ENCODE measurements at regions not wholly inside any gene's neighbourhood (a gene's known extent, or its start where the extent isn't known, plus 50 kb on each side); places are given as distances from the start of the nearest gene placed in this dataset.

DNA sequence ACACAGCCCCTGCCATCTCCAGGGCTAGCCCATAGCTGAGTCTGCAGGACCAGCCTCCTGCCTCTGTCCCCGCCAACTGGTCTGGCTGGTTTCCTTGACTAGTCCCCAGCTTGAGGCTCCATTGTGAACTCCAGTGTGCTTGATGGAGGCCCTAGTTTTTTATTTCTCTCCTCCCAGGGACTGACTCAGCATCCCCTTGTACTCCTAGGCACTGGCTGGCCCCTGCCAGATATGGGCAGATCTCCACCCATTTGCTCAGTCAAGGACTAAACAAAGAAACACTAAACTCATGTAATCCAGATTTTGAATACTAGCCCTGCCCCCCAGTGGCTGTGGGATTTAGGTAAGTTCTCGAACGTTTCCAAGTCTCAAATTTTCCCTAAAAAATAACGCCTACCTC, 415.4 kb upstream of the RORA start:
- Histone ChIP-seq H3K4me2 (ENCODE audit: low read length) (no peak overlapping the region), H3K79me2 (ENCODE audit: insufficient read depth, low read length) (no peaks in the 10 kb centered on the region), H3K36me3 (ENCODE audit: insufficient read depth, low read length) (no peaks in the 10 kb centered on the region), H3K4me3 (ENCODE audit: low read depth, low read length, poor library complexity, severe bottlenecking) (no peak overlapping the region), H3K9me2 (ENCODE audit: low read depth, low read length) (no peaks in the 10 kb centered on the region), H3K9ac (ENCODE audit: low read length) (no peak overlapping the region), H4K20me1 (ENCODE audit: insufficient read depth, low read length) (no peaks in the 10 kb centered on the region), H3K27ac (ENCODE audit: low read depth, low read length, poor library complexity, severe bottlenecking) (no peak overlapping the region), H3F3A (ENCODE audit: insufficient read depth, low read length) (no peaks in the 10 kb centered on the region), H3K9me3 (ENCODE audit: low read length) (no peaks in the 10 kb centered on the region), H2AFZ (ENCODE audit: low read length) (no peak overlapping the region), H3K4me1 (ENCODE audit: insufficient read depth, low read length, severe bottlenecking) (no peaks in the 10 kb centered on the region), H3K27me3 (ENCODE audit: insufficient read depth, low read length) (no peaks in the 10 kb centered on the region)
- TF ChIP-seq EZH2 (IDR thresholded peaks at IDR 0.05; ENCODE audit: borderline replicate concordance, low read length) (no peak), CTCF (IDR thresholded peaks at IDR 0.05; ENCODE audit: low read length) (no peak)

- Histone ChIP-seq H3K36me3 (ENCODE audit: insufficient read depth, low read length) (no peaks in the 10 kb centered on the region), H3K9me2 (ENCODE audit: low read depth, low read length) (no peaks in the 10 kb centered on the region), H2AFZ (ENCODE audit: low read length) (no peak overlapping the region), H3K9ac (ENCODE audit: low read length) (no peak overlapping the region), H3K4me2 (ENCODE audit: low read length) (no peak overlapping the region), H3K27ac (ENCODE audit: low read depth, low read length, poor library complexity, severe bottlenecking) (no peak overlapping the region), H4K20me1 (ENCODE audit: insufficient read depth, low read length) (no peaks in the 10 kb centered on the region), H3K9me3 (ENCODE audit: low read length) (no peaks in the 10 kb centered on the region), H3K4me3 (ENCODE audit: low read depth, low read length, poor library complexity, severe bottlenecking) (no peak overlapping the region), H3F3A (ENCODE audit: insufficient read depth, low read length) (no peaks in the 10 kb centered on the region), H3K4me1 (ENCODE audit: insufficient read depth, low read length, severe bottlenecking) (no peaks in the 10 kb centered on the region), H3K79me2 (ENCODE audit: insufficient read depth, low read length) (no peaks in the 10 kb centered on the region), H3K27me3 (ENCODE audit: insufficient read depth, low read length) (no peaks in the 10 kb centered on the region)
- no peak for TF ChIP-seq EZH2 (IDR thresholded peaks at IDR 0.05; ENCODE audit: borderline replicate concordance, low read length)
- no peak for TF ChIP-seq CTCF (IDR thresholded peaks at IDR 0.05; ENCODE audit: low read length)
These were observed 412.5 kb upstream of the RORA start for GRCh38 chr15:61641645-61642044.

- Histone ChIP-seq H3K9me3 (ENCODE audit: low read length) (no peaks in the 10 kb centered on the region), H3K36me3 (ENCODE audit: insufficient read depth, low read length) (no peaks in the 10 kb centered on the region), H3F3A (ENCODE audit: insufficient read depth, low read length) (no peaks in the 10 kb centered on the region), H3K4me1 (ENCODE audit: insufficient read depth, low read length, severe bottlenecking) (no peaks in the 10 kb centered on the region), H4K20me1 (ENCODE audit: insufficient read depth, low read length) (no peaks in the 10 kb centered on the region), H3K27ac (ENCODE audit: low read depth, low read length, poor library complexity, severe bottlenecking) (no peak overlapping the region), H3K9me2 (ENCODE audit: low read depth, low read length) (no peaks in the 10 kb centered on the region), H3K4me3 (ENCODE audit: low read depth, low read length, poor library complexity, severe bottlenecking) (no peak overlapping the region), H3K27me3 (ENCODE audit: insufficient read depth, low read length) (no peaks in the 10 kb centered on the region), H2AFZ (ENCODE audit: low read length) (no peak overlapping the region), H3K9ac (ENCODE audit: low read length) (no peak overlapping the region), H3K4me2 (ENCODE audit: low read length) (no peak overlapping the region), H3K79me2 (ENCODE audit: insufficient read depth, low read length) (no peaks in the 10 kb centered on the region)
- no peak for TF ChIP-seq CTCF (IDR thresholded peaks at IDR 0.05; ENCODE audit: low read length)
- TF ChIP-seq EZH2 (IDR thresholded peaks at IDR 0.05; ENCODE audit: borderline replicate concordance, low read length): no peak
These were observed 411.7 kb upstream of the RORA start for GRCh38 chr15:61640756-61641155.
